NCI-H1048 (cell line): ENCODE measurements at regions not wholly inside any gene's neighbourhood (a gene's known extent, or its start where the extent isn't known, plus 50 kb on each side); places are given as distances from the start of the nearest gene placed in this dataset.

Experiments
- DNase-seq: peaks from one replicate; lab custom pipeline; 2025; lab: John Stamatoyannopoulos, UW

- no peak for DNase-seq
Observed at GRCh38 chr12:58787021-58787760, 133.1 kb downstream of the LRIG3 start.

- no peak for DNase-seq
Observed at GRCh38 chr12:58794859-58795258, 125.4 kb downstream of the LRIG3 start.

- DNase-seq: no peak
Observed at GRCh38 chr12:58795825-58796224, 124.5 kb downstream of the LRIG3 start.

- no peak for DNase-seq
Observed at GRCh38 chr12:58801986-58802385, 118.3 kb downstream of the LRIG3 start.

GRCh38 chr12:58803908-58804307 is 116.4 kb downstream of the LRIG3 start:
- DNase-seq: no peak

- no peak for DNase-seq
Observed at GRCh38 chr12:58804749-58805148, 115.6 kb downstream of the LRIG3 start.

GRCh38 chr12:58809064-58809607 is 111.2 kb downstream of the LRIG3 start:
- DNase-seq: no peak

- DNase-seq: no peak
Observed at GRCh38 chr12:58811346-58811745, 109.0 kb downstream of the LRIG3 start.

- no peak for DNase-seq
Observed at GRCh38 chr12:58812214-58812613, 108.1 kb downstream of the LRIG3 start.

GRCh38 chr12:58814036-58814435 is 106.3 kb downstream of the LRIG3 start:
- no peak for DNase-seq

GRCh38 chr12:58815235-58815634 is 105.1 kb downstream of the LRIG3 start:
- no peak for DNase-seq

GRCh38 chr12:58818546-58818945 is 101.8 kb downstream of the LRIG3 start:
- no peak for DNase-seq

- DNase-seq: no peak
Observed at GRCh38 chr12:58819345-58819744, 101.0 kb downstream of the LRIG3 start.

- no peak for DNase-seq
Observed at GRCh38 chr12:58819985-58820384, 100.3 kb downstream of the LRIG3 start.
